ENCODE measurements at regions not wholly inside any gene's neighbourhood (a gene's known extent, or its start where the extent isn't known, plus 50 kb on each side); places are given as distances from the start of the nearest gene placed in this dataset.

GRCh38 chr20:23254505-23254904 is 96.1 kb upstream of the NXT1 start:
- TF ChIP-seq JUN (IDR thresholded peaks at IDR 0.05; ENCODE audit: borderline replicate concordance, insufficient read depth, insufficient read length, low read depth) (no peak), MAX (IDR thresholded peaks at IDR 0.05; ENCODE audit: insufficient read depth, insufficient read length) (no peak), FOS (IDR thresholded peaks at IDR 0.05; ENCODE audit: borderline replicate concordance, insufficient read depth, low read length) (no peak), POLR2AphosphoS5 (IDR thresholded peaks at IDR 0.05; ENCODE audit: insufficient read depth, low read depth, low read length) (no peak), MYC (IDR thresholded peaks at IDR 0.05; ENCODE audit: low read depth, low read length) (no peak), CTCF (IDR thresholded peaks at IDR 0.05; ENCODE audit: extremely low read depth in 1 of 2, insufficient read depth in 1 of 2, low read depth in 1 of 2, low read length in 2 of 2) (no peak), POLR2A (IDR thresholded peaks at IDR 0.05; ENCODE audit: low read depth, low read length) (no peak), GATA2 (IDR thresholded peaks at IDR 0.05; ENCODE audit: insufficient read depth, insufficient read length, low read depth, low read length) (no peak), EZH2 (IDR thresholded peaks at IDR 0.05; ENCODE audit: borderline replicate concordance, low read depth, low read length, severe bottlenecking) (no peak)
- BruUV-seq (replicated peaks): no TSS peak
- ChIA-PET POLR2A (no interaction called here), CTCF (interaction anchor here (1.3 kb wide), 1 partner anchor 86 kb away, joined by 3 read pairs; no protein-coding TSS in a partner anchor)
- no peaks in the 10 kb centered on the region for H4K20me1 ChIP-seq (replicated peaks; ENCODE audit: control insufficient read depth, extremely low read depth, insufficient read depth, low read length)
- DNase-seq (ENCODE audit: low read depth, low spot score) (no peak), FAIRE-seq (no peak)
- no peak overlapping the region for H3K4me3 ChIP-seq (replicated peaks in 1 of 3; ENCODE audit: insufficient read depth in 1 of 3, low read depth in 1 of 3, low read length in 3 of 3)
- H3K79me2 ChIP-seq (ENCODE audit: control insufficient read depth, insufficient read depth, low read length): no peaks in the 10 kb centered on the region
- no peaks in the 10 kb centered on the region for H3K27me3 ChIP-seq (ENCODE audit: control insufficient read depth in 2 of 2, insufficient read depth in 2 of 2, low read length in 2 of 2)
- no peak overlapping the region for H3K4me2 ChIP-seq (ENCODE audit: insufficient read depth, low read length)
- no peaks in the 10 kb centered on the region for H3K9me1 ChIP-seq (replicated peaks; ENCODE audit: control insufficient read depth, extremely low read depth, insufficient read depth, low read length)
- peaks cover 38% of the 10 kb centered on the region for H3K4me1 ChIP-seq (ENCODE audit: control insufficient read depth, extremely low read depth, insufficient read depth, low read length)
- no peak overlapping the region for H3K27ac ChIP-seq (ENCODE audit: insufficient read depth, low read depth, low read length)
- no peaks in the 10 kb centered on the region for H3K36me3 ChIP-seq (ENCODE audit: control insufficient read depth in 2 of 2, extremely low read depth in 1 of 2, insufficient read depth in 2 of 2, low read length in 2 of 2)
- H3K9ac ChIP-seq (replicated peaks; ENCODE audit: extremely low read depth, insufficient read depth, low read length): no peak overlapping the region
- intact Hi-C loops (cut with micrococcal nuclease) (no loop called here), dilution Hi-C loops (cut with MboI; ENCODE audit: extremely low pct_ligation_motif_present, low sequenced_read_pairs) (no loop called here)
- no peak overlapping the region for H2AFZ ChIP-seq (ENCODE audit: low read depth, low read length)
- no peaks in the 10 kb centered on the region for H3K9me3 ChIP-seq (replicated peaks; ENCODE audit: control insufficient read depth, insufficient read depth, low read length)

All from endothelial cell of umbilical vein (primary cell).